Choroid plexus epithelial cell (primary cell): ENCODE measurements at regions not wholly inside any gene's neighbourhood (a gene's known extent, or its start where the extent isn't known, plus 50 kb on each side); places are given as distances from the start of the nearest gene placed in this dataset.

Source experiments
- DNase-seq: peaks from one replicate; pipeline ENCODE4 v3.0.0-alpha.2; 2010; ENCODE audit warnings: low read depth
- H3K4me3 ChIP-seq: 2 replicates; pipeline ENCODE4 v1.5.1; 2011; ENCODE audit warnings: low read depth, mild to moderate bottlenecking, control low read depth, low read length, moderate library complexity
- TF ChIP-seq, protein P1 (sequence below): conservative IDR thresholded peaks from 2 replicates; pipeline ENCODE4 v1.5.1; 2011; ENCODE audit warnings: low read depth, mild to moderate bottlenecking, control low read depth, inconsistent platforms, low read length, moderate library complexity

- no peak for DNase-seq
- H3K4me3 ChIP-seq, result no peak overlapping the region
- TF ChIP-seq, protein P1, sequence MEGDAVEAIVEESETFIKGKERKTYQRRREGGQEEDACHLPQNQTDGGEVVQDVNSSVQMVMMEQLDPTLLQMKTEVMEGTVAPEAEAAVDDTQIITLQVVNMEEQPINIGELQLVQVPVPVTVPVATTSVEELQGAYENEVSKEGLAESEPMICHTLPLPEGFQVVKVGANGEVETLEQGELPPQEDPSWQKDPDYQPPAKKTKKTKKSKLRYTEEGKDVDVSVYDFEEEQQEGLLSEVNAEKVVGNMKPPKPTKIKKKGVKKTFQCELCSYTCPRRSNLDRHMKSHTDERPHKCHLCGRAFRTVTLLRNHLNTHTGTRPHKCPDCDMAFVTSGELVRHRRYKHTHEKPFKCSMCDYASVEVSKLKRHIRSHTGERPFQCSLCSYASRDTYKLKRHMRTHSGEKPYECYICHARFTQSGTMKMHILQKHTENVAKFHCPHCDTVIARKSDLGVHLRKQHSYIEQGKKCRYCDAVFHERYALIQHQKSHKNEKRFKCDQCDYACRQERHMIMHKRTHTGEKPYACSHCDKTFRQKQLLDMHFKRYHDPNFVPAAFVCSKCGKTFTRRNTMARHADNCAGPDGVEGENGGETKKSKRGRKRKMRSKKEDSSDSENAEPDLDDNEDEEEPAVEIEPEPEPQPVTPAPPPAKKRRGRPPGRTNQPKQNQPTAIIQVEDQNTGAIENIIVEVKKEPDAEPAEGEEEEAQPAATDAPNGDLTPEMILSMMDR, result no peak
These were observed 990.7 kb downstream of the TRHDE start for GRCh38 chr12:73262788-73263381.

- TF ChIP-seq, protein P1, result no peak
- no peak overlapping the region for H3K4me3 ChIP-seq
- DNase-seq, result no peak
These were observed 994.0 kb downstream of the TRHDE start for GRCh38 chr12:73266206-73266605.

- H3K4me3 ChIP-seq, result no peak overlapping the region
- TF ChIP-seq, protein P1, result no peak
- no peak for DNase-seq
These were observed 1002.8 kb downstream of the TRHDE start for GRCh38 chr12:73274976-73275375.

DNA sequence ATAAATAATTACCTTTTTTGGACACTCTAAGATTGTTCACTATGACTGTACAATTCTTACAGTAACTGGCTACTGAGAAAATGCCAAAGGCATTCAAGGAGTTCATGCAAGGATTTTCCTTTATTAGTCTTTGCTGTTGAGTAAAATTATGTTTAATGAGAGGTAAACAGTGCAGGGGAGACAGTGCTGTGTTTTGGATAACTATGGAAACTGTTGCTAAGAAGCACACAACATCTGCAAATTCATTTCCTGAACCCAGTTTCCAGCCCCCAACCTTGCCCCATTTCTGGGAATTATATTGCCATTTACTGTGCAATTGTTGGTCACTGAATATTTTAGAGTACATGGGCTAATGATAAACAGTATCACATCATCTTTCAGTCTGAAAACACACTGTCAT, 1005.8 kb downstream of the TRHDE start:
- H3K4me3 ChIP-seq, result no peak overlapping the region
- no peak for DNase-seq
- TF ChIP-seq, protein P1, result no peak

GRCh38 chr12:73301530-73301929, 1029.4 kb downstream of the TRHDE start:
- DNase-seq, result no peak
- TF ChIP-seq, protein P1, result no peak
- no peak overlapping the region for H3K4me3 ChIP-seq

GRCh38 chr12:73307260-73307659, 1035.1 kb downstream of the TRHDE start:
- TF ChIP-seq, protein P1, result no peak
- H3K4me3 ChIP-seq, result no peak overlapping the region
- DNase-seq, result no peak

GRCh38 chr12:73308079-73308478, 1035.9 kb downstream of the TRHDE start:
- DNase-seq, result no peak
- TF ChIP-seq, protein P1, result no peak
- H3K4me3 ChIP-seq, result no peak overlapping the region
